ENCODE measurements at regions not wholly inside any gene's neighbourhood (a gene's known extent, or its start where the extent isn't known, plus 50 kb on each side); places are given as distances from the start of the nearest gene placed in this dataset.

DNA sequence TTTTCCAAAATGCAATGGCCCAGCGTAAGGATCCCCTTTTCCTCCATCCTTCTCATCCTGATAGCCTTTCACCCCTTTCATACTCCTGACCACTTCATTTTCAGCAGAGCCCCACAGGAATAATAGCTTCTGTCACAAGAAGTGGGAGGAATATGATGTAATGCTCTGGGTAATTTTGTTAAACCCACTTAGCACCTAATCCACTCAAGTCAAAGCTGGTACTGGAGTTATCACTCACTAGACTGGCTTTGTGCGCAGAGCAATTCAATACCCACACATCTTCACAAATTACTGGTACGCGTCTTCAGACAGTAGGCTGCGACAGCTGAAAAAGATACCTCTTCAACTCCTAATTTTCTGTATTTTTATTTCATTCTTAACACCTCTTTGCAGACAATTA is 2232.8 kb upstream of the WWC1 start:
- no peak overlapping the region for H3K27ac ChIP-seq (ENCODE audit: low read depth, low read length, poor library complexity, severe bottlenecking)
- H3K9me2 ChIP-seq (ENCODE audit: low read depth, low read length): no peaks in the 10 kb centered on the region
- no peaks in the 10 kb centered on the region for H3K36me3 ChIP-seq (ENCODE audit: insufficient read depth, low read length)
- H3K27me3 ChIP-seq (ENCODE audit: insufficient read depth, low read length): no peaks in the 10 kb centered on the region
- H3K4me1 ChIP-seq (ENCODE audit: insufficient read depth, low read length, severe bottlenecking): no peaks in the 10 kb centered on the region
- H2AFZ ChIP-seq (ENCODE audit: low read length): no peak overlapping the region
- H3K9ac ChIP-seq (ENCODE audit: low read length): no peak overlapping the region
- no peaks in the 10 kb centered on the region for H3K79me2 ChIP-seq (ENCODE audit: insufficient read depth, low read length)
- TF ChIP-seq, protein P1, sequence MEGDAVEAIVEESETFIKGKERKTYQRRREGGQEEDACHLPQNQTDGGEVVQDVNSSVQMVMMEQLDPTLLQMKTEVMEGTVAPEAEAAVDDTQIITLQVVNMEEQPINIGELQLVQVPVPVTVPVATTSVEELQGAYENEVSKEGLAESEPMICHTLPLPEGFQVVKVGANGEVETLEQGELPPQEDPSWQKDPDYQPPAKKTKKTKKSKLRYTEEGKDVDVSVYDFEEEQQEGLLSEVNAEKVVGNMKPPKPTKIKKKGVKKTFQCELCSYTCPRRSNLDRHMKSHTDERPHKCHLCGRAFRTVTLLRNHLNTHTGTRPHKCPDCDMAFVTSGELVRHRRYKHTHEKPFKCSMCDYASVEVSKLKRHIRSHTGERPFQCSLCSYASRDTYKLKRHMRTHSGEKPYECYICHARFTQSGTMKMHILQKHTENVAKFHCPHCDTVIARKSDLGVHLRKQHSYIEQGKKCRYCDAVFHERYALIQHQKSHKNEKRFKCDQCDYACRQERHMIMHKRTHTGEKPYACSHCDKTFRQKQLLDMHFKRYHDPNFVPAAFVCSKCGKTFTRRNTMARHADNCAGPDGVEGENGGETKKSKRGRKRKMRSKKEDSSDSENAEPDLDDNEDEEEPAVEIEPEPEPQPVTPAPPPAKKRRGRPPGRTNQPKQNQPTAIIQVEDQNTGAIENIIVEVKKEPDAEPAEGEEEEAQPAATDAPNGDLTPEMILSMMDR (IDR thresholded peaks at IDR 0.05; ENCODE audit: low read length): no peak
- TF ChIP-seq EZH2 (IDR thresholded peaks at IDR 0.05; ENCODE audit: borderline replicate concordance, low read length): no peak
- no peak overlapping the region for H3K4me2 ChIP-seq (ENCODE audit: low read length)
- H3K9me3 ChIP-seq (ENCODE audit: low read length): no peaks in the 10 kb centered on the region
- H3K4me3 ChIP-seq (ENCODE audit: low read depth, low read length, poor library complexity, severe bottlenecking): no peak overlapping the region
- H3F3A ChIP-seq (ENCODE audit: insufficient read depth, low read length): no peaks in the 10 kb centered on the region
- no peaks in the 10 kb centered on the region for H4K20me1 ChIP-seq (ENCODE audit: insufficient read depth, low read length)

DNA sequence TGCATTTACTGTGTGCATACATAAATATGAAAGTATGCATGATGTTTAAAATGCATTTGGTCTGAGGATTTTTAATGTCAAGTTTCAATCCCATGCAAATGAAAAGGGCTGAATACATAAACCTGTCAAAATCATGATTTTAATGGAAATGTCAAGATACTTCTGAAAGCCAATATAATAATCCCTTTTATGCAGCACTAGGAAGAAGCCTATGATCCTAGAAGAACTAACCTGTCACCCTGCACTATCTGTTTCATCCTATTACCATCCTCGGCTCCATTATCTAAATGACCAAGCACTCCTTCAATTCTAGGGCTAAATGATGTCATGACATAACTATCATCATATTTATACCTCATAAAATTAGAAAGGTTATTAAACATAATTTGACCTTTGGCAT is 2229.4 kb upstream of the WWC1 start:
- H3K9me2 ChIP-seq (ENCODE audit: low read depth, low read length): no peaks in the 10 kb centered on the region
- no peaks in the 10 kb centered on the region for H3K79me2 ChIP-seq (ENCODE audit: insufficient read depth, low read length)
- H3K4me1 ChIP-seq (ENCODE audit: insufficient read depth, low read length, severe bottlenecking): no peaks in the 10 kb centered on the region
- no peaks in the 10 kb centered on the region for H3K36me3 ChIP-seq (ENCODE audit: insufficient read depth, low read length)
- H3K27me3 ChIP-seq (ENCODE audit: insufficient read depth, low read length): no peaks in the 10 kb centered on the region
- no peaks in the 10 kb centered on the region for H3K9me3 ChIP-seq (ENCODE audit: low read length)
- no peak overlapping the region for H2AFZ ChIP-seq (ENCODE audit: low read length)
- no peak overlapping the region for H3K4me3 ChIP-seq (ENCODE audit: low read depth, low read length, poor library complexity, severe bottlenecking)
- TF ChIP-seq EZH2 (IDR thresholded peaks at IDR 0.05; ENCODE audit: borderline replicate concordance, low read length): no peak
- TF ChIP-seq, protein P1 (IDR thresholded peaks at IDR 0.05; ENCODE audit: low read length): no peak
- no peak overlapping the region for H3K4me2 ChIP-seq (ENCODE audit: low read length)
- H3K9ac ChIP-seq (ENCODE audit: low read length): no peak overlapping the region
- H4K20me1 ChIP-seq (ENCODE audit: insufficient read depth, low read length): no peaks in the 10 kb centered on the region
- no peaks in the 10 kb centered on the region for H3F3A ChIP-seq (ENCODE audit: insufficient read depth, low read length)
- no peak overlapping the region for H3K27ac ChIP-seq (ENCODE audit: low read depth, low read length, poor library complexity, severe bottlenecking)

DNA sequence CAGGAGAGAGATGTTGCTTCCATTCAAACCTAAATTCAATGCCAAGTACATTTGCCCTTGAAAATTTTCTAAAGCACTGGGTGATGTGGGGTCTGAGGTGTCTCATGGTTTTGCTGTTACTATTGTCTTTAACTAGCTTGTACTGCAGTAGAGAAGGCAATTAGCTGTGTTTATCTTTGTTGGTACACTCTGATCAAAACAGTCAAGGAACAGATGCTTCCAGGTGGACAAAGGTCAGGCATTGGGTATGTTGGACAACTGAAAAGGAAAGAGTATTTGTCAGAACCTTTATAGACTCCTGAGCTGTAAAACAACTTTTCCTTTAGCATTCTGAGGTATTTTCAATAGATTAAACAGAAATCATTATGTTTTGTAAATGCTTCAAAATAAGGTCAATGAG is 2228.7 kb upstream of the WWC1 start:
- TF ChIP-seq, protein P1 (IDR thresholded peaks at IDR 0.05; ENCODE audit: low read length): no peak
- TF ChIP-seq EZH2 (IDR thresholded peaks at IDR 0.05; ENCODE audit: borderline replicate concordance, low read length): no peak
- Histone ChIP-seq H3K9ac (ENCODE audit: low read length) (no peak overlapping the region), H3K36me3 (ENCODE audit: insufficient read depth, low read length) (no peaks in the 10 kb centered on the region), H3K4me3 (ENCODE audit: low read depth, low read length, poor library complexity, severe bottlenecking) (no peak overlapping the region), H3K4me2 (ENCODE audit: low read length) (no peak overlapping the region), H3K4me1 (ENCODE audit: insufficient read depth, low read length, severe bottlenecking) (no peaks in the 10 kb centered on the region), H3K27me3 (ENCODE audit: insufficient read depth, low read length) (no peaks in the 10 kb centered on the region), H2AFZ (ENCODE audit: low read length) (no peak overlapping the region), H3K9me3 (ENCODE audit: low read length) (no peaks in the 10 kb centered on the region), H3K79me2 (ENCODE audit: insufficient read depth, low read length) (no peaks in the 10 kb centered on the region), H3K27ac (ENCODE audit: low read depth, low read length, poor library complexity, severe bottlenecking) (no peak overlapping the region), H3K9me2 (ENCODE audit: low read depth, low read length) (no peaks in the 10 kb centered on the region), H4K20me1 (ENCODE audit: insufficient read depth, low read length) (no peaks in the 10 kb centered on the region), H3F3A (ENCODE audit: insufficient read depth, low read length) (no peaks in the 10 kb centered on the region)
